Activated CD4-positive, alpha-beta T cell treated with anti-CD3 and anti-CD28 coated beads for 24 hours (primary cell): ENCODE measurements at regions not wholly inside any gene's neighbourhood (a gene's known extent, or its start where the extent isn't known, plus 50 kb on each side); places are given as distances from the start of the nearest gene placed in this dataset.

Experiments used
- DNase-seq, 2 donors: peaks; one replicate each; pipeline ENCODE4 v3.0.0-alpha.2; 2020; ENCODE audit warnings: low read depth in 2 of 2

- DNase-seq, result no peak
Observed at GRCh38 chr3:195011231-195011834, 259.6 kb downstream of the XXYLT1 start.

- no peak for DNase-seq
Observed at GRCh38 chr3:195012100-195012499, 258.9 kb downstream of the XXYLT1 start.

- no peak for DNase-seq
Observed at GRCh38 chr3:195012571-195012970, 258.4 kb downstream of the XXYLT1 start.

- no peak for DNase-seq
Observed at GRCh38 chr3:195013411-195014361, 257.3 kb downstream of the XXYLT1 start.

GRCh38 chr3:195015021-195015420 lies 255.9 kb downstream of the XXYLT1 start:
- no peak for DNase-seq

GRCh38 chr3:195017151-195017550 lies 253.8 kb downstream of the XXYLT1 start:
- DNase-seq, result no peak
